ENCODE measurements at regions not wholly inside any gene's neighbourhood (a gene's known extent, or its start where the extent isn't known, plus 50 kb on each side); places are given as distances from the start of the nearest gene placed in this dataset.

- no peak for TF ChIP-seq JUND (IDR thresholded peaks at IDR 0.05; ENCODE audit: low read depth)
- no peak for DNase-seq (ENCODE audit: low read depth in 1 of 2, low spot score in 1 of 2)
- in situ Hi-C loops (cut with HindIII; ENCODE audit: low pct_unique_long_range_greater_than_20kb, low sequenced_read_pairs): no loop called here
Observed at GRCh38 chr18:42412281-42412680, 457.2 kb downstream of the PIK3C3 start.

- in situ Hi-C loops (cut with HindIII; ENCODE audit: low pct_unique_long_range_greater_than_20kb, low sequenced_read_pairs): no loop called here
- TF ChIP-seq JUND (IDR thresholded peaks at IDR 0.05; ENCODE audit: low read depth): no peak
- DNase-seq (ENCODE audit: low read depth in 1 of 2, low spot score in 1 of 2): no peak
Observed at GRCh38 chr18:42412896-42413295, 457.9 kb downstream of the PIK3C3 start.

- TF ChIP-seq JUND (IDR thresholded peaks at IDR 0.05; ENCODE audit: low read depth): no peak
- DNase-seq (ENCODE audit: low read depth in 1 of 2, low spot score in 1 of 2): no peak
- in situ Hi-C loops (cut with HindIII; ENCODE audit: low pct_unique_long_range_greater_than_20kb, low sequenced_read_pairs): no loop called here
Observed at GRCh38 chr18:42413870-42414269, 458.8 kb downstream of the PIK3C3 start.

GRCh38 chr18:42414756-42415454, 459.9 kb downstream of the PIK3C3 start:
- in situ Hi-C loops (cut with HindIII; ENCODE audit: low pct_unique_long_range_greater_than_20kb, low sequenced_read_pairs): no loop called here
- no peak for TF ChIP-seq JUND (IDR thresholded peaks at IDR 0.05; ENCODE audit: low read depth)
- DNase-seq (ENCODE audit: low read depth in 1 of 2, low spot score in 1 of 2): no peak

- in situ Hi-C loops (cut with HindIII; ENCODE audit: low pct_unique_long_range_greater_than_20kb, low sequenced_read_pairs): no loop called here
- no peak for DNase-seq (ENCODE audit: low read depth in 1 of 2, low spot score in 1 of 2)
- TF ChIP-seq JUND (IDR thresholded peaks at IDR 0.05; ENCODE audit: low read depth): no peak
Observed at GRCh38 chr18:42417189-42417588, 462.2 kb downstream of the PIK3C3 start.

GRCh38 chr18:42418121-42418520, 463.1 kb downstream of the PIK3C3 start:
- in situ Hi-C loops (cut with HindIII; ENCODE audit: low pct_unique_long_range_greater_than_20kb, low sequenced_read_pairs): no loop called here
- TF ChIP-seq JUND (IDR thresholded peaks at IDR 0.05; ENCODE audit: low read depth): no peak
- no peak for DNase-seq (ENCODE audit: low read depth in 1 of 2, low spot score in 1 of 2)

GRCh38 chr18:42425025-42425424, 470.0 kb downstream of the PIK3C3 start:
- no peak for DNase-seq (ENCODE audit: low read depth in 1 of 2, low spot score in 1 of 2)
- no peak for TF ChIP-seq JUND (IDR thresholded peaks at IDR 0.05; ENCODE audit: low read depth)
- in situ Hi-C loops (cut with HindIII; ENCODE audit: low pct_unique_long_range_greater_than_20kb, low sequenced_read_pairs): no loop called here

- no peak for DNase-seq (ENCODE audit: low read depth in 1 of 2, low spot score in 1 of 2)
- in situ Hi-C loops (cut with HindIII; ENCODE audit: low pct_unique_long_range_greater_than_20kb, low sequenced_read_pairs): no loop called here
- TF ChIP-seq JUND (IDR thresholded peaks at IDR 0.05; ENCODE audit: low read depth): no peak
Observed at GRCh38 chr18:42426496-42427015, 471.5 kb downstream of the PIK3C3 start.

GRCh38 chr18:42429196-42429595, 474.2 kb downstream of the PIK3C3 start:
- DNase-seq (ENCODE audit: low read depth in 1 of 2, low spot score in 1 of 2): no peak
- in situ Hi-C loops (cut with HindIII; ENCODE audit: low pct_unique_long_range_greater_than_20kb, low sequenced_read_pairs): no loop called here

GRCh38 chr18:42436222-42436765, 481.3 kb downstream of the PIK3C3 start:
- DNase-seq (ENCODE audit: low read depth in 1 of 2, low spot score in 1 of 2): no peak
- TF ChIP-seq JUND (IDR thresholded peaks at IDR 0.05; ENCODE audit: low read depth): no peak
- in situ Hi-C loops (cut with HindIII; ENCODE audit: low pct_unique_long_range_greater_than_20kb, low sequenced_read_pairs): no loop called here

More at GRCh38 chr18:42429196-42429595, 474.2 kb downstream of the PIK3C3 start:
- no peak for TF ChIP-seq JUND (IDR thresholded peaks at IDR 0.05; ENCODE audit: low read depth)

- in situ Hi-C loops (cut with HindIII; ENCODE audit: low pct_unique_long_range_greater_than_20kb, low sequenced_read_pairs): no loop called here
- DNase-seq (ENCODE audit: low read depth in 1 of 2, low spot score in 1 of 2): no peak
- no peak for TF ChIP-seq JUND (IDR thresholded peaks at IDR 0.05; ENCODE audit: low read depth)
Observed at GRCh38 chr18:42437001-42437400, 482.0 kb downstream of the PIK3C3 start.

GRCh38 chr18:42437646-42438045, 482.6 kb downstream of the PIK3C3 start:
- in situ Hi-C loops (cut with HindIII; ENCODE audit: low pct_unique_long_range_greater_than_20kb, low sequenced_read_pairs): no loop called here
- no peak for TF ChIP-seq JUND (IDR thresholded peaks at IDR 0.05; ENCODE audit: low read depth)
- peak in 1 of 2 experiments; percentile 2 for DNase-seq (ENCODE audit: low read depth in 1 of 2, low spot score in 1 of 2)

GRCh38 chr18:42442656-42443055, 487.6 kb downstream of the PIK3C3 start:
- in situ Hi-C loops (cut with HindIII; ENCODE audit: low pct_unique_long_range_greater_than_20kb, low sequenced_read_pairs): no loop called here
- DNase-seq (ENCODE audit: low read depth in 1 of 2, low spot score in 1 of 2): no peak
- no peak for TF ChIP-seq JUND (IDR thresholded peaks at IDR 0.05; ENCODE audit: low read depth)
